RWPE1 (cell line): ENCODE measurements at regions not wholly inside any gene's neighbourhood (a gene's known extent, or its start where the extent isn't known, plus 50 kb on each side); places are given as distances from the start of the nearest gene placed in this dataset.

Source experiments
- CTCF ChIA-PET: fragments of 350-600 bp; sonication (Branson Sonifier 250); formaldehyde crosslinking; extraction: SDS; loops from one replicate; lab custom pipeline; 2021; lab: Yijun Ruan, JAX
- POLR2A ChIA-PET: fragments of 400-600 bp; formaldehyde crosslinking; extraction: SDS; loops from one replicate; lab custom pipeline; 2020; ENCODE audit warnings: antibody characterized with exemption; ENCODE audit not compliant: low non-redundant PET; lab: Yijun Ruan, JAX
- DNase-seq: peaks from one replicate; pipeline ENCODE4 v3.0.0; 2012; ENCODE audit warnings: low spot score
- H3K27ac ChIP-seq: fragments of 450-650 bp; 2 replicates; pipeline ENCODE4 v1.5.1; 2017
- TF ChIP-seq, protein P1 (sequence below): fragments of 450-650 bp; conservative IDR thresholded peaks from 2 replicates; pipeline ENCODE4 v1.5.1; 2017; ENCODE audit warnings: low read depth, mild to moderate bottlenecking

DNA sequence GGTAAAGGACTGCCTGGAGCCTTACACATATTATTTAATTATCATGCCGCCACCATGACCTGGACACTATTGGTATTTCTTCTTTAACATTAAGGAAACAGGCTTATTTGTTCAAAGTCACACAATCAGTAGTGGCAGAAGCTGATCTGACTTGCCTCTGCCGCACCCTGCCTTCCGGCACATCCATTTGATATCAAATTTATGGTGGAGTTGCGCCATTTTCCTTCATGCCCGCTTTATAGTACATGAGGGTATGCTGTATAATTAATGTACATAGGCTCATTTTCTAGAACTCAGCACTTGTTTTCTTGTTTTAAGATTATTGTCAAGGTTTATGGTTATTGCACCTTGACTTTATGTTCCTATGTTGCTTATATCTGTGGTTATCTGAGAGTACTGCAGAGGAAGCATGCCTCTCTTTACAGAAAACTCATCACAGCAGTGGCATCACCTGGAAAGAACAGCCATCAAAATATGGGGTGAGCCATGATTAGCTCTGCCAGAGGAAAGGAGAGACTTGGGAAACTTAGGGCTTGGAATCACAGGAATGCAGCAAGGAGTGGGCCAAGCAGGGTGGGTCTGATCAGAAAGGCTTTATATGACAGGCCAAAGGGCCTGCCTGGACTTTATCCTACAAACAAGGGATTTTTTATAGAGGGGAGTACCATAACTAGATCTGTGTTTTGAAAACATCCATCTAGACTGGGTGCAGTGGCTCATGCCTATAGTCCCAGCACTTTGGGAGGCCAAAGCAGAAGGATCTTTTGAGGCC is 72.2 kb upstream of the GJB5 start:
- TF ChIP-seq, protein P1, sequence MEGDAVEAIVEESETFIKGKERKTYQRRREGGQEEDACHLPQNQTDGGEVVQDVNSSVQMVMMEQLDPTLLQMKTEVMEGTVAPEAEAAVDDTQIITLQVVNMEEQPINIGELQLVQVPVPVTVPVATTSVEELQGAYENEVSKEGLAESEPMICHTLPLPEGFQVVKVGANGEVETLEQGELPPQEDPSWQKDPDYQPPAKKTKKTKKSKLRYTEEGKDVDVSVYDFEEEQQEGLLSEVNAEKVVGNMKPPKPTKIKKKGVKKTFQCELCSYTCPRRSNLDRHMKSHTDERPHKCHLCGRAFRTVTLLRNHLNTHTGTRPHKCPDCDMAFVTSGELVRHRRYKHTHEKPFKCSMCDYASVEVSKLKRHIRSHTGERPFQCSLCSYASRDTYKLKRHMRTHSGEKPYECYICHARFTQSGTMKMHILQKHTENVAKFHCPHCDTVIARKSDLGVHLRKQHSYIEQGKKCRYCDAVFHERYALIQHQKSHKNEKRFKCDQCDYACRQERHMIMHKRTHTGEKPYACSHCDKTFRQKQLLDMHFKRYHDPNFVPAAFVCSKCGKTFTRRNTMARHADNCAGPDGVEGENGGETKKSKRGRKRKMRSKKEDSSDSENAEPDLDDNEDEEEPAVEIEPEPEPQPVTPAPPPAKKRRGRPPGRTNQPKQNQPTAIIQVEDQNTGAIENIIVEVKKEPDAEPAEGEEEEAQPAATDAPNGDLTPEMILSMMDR = no peak
- ChIA-PET CTCF (interaction anchor here (1.0 kb wide), 1 partner anchor 10 kb away, joined by 3 read pairs; no protein-coding TSS in a partner anchor), POLR2A (no interaction called here)
- H3K27ac ChIP-seq = no peak overlapping the region
- DNase-seq = no peak

DNA sequence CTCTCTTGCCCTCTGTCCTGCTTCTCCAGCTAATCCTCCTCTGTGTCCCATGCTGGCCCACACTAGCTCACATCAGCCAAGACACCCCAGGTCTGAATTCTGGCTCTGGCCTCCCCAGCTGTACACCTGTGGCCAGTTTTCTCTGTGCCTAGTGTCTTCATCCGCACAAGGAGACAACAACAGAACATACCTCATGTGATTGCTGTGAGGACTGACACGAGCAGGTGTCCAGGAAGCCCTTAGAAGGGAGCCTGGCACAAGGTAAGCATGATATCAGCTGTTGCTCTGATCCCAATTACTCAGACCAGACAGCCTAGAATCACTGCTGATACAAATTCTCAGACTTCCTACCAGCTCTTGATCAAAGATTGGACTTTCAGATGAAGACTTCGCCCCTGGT is 71.2 kb upstream of the GJB5 start:
- no peak overlapping the region for H3K27ac ChIP-seq
- ChIA-PET CTCF (interaction anchor here (0.7 to 1.0 kb wide), 2 partner anchors 9 to 294 kb away, joined by 3 read pairs; no protein-coding TSS in a partner anchor), POLR2A (no interaction called here)
- TF ChIP-seq, protein P1 = no peak
- DNase-seq = no peak

DNA sequence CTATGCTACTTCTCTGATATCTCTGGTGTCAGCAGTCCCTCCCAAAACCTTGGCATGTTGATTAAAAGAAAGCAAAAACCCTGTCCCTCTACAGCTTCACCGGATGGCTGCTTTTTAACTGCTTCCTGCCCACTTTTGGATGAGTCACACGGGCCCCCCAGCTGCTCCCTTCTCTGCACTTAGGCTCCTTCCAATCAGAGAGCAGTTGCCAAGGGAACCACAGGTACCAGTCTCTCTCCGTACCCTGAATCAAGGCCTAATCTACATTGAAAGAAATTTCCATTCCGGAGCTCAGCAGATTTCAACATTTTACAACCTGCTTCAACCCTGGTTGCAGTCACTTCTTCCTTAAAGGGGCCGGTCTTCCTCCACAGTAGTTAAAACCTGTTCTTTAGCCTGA is 70.6 kb upstream of the GJB5 start:
- TF ChIP-seq, protein P1 = no peak
- no peak overlapping the region for H3K27ac ChIP-seq
- POLR2A ChIA-PET = no interaction called here
- CTCF ChIA-PET = interaction anchor here (0.7 kb wide), 1 partner anchor 293 kb away, joined by 3 read pairs; no protein-coding TSS in a partner anchor
- DNase-seq = no peak

DNA sequence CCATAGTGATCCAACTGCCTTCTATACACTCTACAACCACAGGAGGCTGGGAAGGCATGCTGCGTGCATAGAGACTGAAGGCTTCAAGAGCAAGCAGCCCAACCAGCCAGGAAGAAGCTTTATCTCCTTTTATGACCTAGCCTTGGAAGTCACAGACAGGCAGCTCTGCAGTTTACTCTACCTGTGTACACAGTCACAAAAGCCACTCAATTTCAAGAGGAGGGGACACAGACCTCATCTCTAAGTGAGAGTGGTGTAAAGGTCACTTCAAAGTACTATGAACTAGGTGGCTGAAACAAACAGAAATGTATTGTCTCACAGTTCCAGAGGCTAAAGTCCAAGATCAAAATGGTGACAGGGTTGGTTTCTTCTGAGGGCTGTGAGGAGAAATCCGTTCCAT is 69.6 kb upstream of the GJB5 start:
- no peak for DNase-seq
- TF ChIP-seq, protein P1 = no peak
- POLR2A ChIA-PET = no interaction called here
- H3K27ac ChIP-seq = no peak overlapping the region
- CTCF ChIA-PET = no interaction called here

DNA sequence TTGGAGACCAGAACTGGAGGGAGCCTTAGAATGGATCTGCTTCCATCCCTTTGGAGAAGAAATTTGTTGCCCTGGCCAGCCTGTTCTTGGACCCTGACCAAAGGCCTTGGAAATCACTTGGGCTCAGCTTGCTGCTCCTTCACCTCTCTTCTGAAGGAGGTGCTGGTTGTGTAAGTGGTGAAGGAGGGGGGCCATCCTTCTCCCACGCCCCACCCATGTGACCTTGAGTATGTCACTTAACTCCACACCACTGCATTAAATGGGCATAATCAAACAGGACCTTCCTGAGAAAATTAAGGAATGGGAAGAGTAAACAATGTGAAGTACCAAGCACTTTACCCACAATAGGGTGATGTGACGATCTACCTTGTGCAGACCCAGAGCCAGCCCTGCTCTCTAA is 68.3 kb upstream of the GJB5 start:
- ChIA-PET POLR2A (no interaction called here), CTCF (no interaction called here)
- DNase-seq = no peak
- no peak overlapping the region for H3K27ac ChIP-seq
- TF ChIP-seq, protein P1 = no peak

DNA sequence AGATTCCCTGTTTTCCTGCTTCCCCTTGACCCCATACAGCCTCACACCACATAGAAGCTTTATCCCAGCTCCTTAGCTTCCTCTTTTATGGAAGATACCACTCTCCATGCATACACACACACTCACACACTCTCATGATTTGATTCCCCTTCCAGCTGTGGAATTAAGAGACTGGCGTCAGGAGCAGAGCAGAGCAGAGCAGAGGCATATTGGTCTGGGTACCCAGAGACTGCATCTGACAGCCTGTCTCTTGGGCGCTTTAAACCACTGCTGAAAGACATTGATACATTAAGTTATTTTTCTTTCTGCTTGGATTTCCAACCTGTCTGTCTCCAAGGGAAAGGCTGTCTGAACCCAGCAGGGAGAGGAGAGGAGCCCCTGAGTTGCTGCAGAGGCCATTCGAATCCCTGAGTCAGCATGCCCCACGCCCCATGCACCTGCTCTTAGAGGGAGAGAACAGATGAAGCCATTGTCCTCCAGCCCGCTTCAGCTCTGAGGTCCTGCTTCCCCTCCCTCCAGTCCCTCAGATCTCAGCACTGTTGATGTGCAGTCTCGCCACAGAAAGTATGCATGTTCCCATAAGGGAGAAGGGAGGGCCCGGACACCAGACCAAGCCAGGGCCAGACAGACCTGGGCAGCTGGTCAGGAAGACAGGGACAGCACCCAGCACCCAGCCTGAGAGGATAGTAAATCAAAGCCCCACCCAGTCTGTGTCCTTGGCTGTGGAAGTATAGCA is 66.7 kb upstream of the GJB5 start:
- DNase-seq = no peak
- ChIA-PET POLR2A (no interaction called here), CTCF (no interaction called here)
- no peak overlapping the region for H3K27ac ChIP-seq
- TF ChIP-seq, protein P1 = no peak
